Left renal cortex interstitium (tissue), 4 donors: ENCODE measurements at regions not wholly inside any gene's neighbourhood (a gene's known extent, or its start where the extent isn't known, plus 50 kb on each side); places are given as distances from the start of the nearest gene placed in this dataset.

ENCODE experiments used
- DNase-seq, 4 donors: peaks; one replicate each; pipeline ENCODE4 v3.0.0-alpha.2; 2013; ENCODE audit warnings: low read depth in 4 of 4, low spot score in 2 of 4, missing footprints in 1 of 4

GRCh38 chr13:112240076-112240475 lies 136.1 kb upstream of the SPACA7 start:
- no peak for DNase-seq

DNA sequence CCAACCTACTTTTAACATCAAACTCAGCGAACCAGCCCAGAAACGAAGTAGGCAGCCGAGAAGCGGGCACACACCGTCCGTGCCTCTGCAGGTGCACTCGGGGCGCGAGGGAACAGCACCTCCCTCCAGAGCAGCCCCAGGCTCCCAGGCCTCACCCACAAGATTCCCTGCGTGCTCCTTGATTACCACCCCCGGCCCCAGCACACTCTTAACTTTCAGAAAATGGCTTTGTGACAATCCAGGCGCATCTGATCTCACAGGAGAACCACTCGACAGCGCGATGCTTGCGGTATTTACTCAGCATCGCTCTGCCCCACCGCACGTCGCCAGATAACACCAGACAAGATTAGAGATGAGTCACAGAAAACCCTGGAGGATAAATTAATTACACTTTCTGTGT lies 134.9 kb upstream of the SPACA7 start:
- DNase-seq, result no peak

GRCh38 chr13:112242777-112243176 lies 133.4 kb upstream of the SPACA7 start:
- no peak for DNase-seq

DNA sequence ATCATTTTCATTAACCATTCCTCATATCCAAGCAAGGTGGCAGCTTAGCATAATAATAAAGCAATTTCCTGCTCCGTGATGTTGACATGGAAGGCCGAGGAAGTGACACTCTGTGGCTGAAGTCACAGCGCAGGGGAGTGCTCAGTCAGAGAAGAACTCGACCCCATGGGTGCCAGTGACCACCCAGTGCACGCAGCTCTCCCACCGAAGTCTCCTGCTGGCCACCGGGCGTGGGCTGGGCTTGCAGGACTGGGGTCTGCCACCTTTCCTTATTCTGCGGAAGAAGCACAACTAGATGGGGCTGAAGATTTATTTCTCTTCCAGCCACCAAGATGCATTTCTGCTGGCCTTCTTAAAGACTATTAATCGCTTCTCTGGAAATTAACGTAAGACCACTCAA lies 132.1 kb upstream of the SPACA7 start:
- no peak for DNase-seq

GRCh38 chr13:112244495-112245177 lies 131.5 kb upstream of the SPACA7 start:
- DNase-seq, result no peak

DNA sequence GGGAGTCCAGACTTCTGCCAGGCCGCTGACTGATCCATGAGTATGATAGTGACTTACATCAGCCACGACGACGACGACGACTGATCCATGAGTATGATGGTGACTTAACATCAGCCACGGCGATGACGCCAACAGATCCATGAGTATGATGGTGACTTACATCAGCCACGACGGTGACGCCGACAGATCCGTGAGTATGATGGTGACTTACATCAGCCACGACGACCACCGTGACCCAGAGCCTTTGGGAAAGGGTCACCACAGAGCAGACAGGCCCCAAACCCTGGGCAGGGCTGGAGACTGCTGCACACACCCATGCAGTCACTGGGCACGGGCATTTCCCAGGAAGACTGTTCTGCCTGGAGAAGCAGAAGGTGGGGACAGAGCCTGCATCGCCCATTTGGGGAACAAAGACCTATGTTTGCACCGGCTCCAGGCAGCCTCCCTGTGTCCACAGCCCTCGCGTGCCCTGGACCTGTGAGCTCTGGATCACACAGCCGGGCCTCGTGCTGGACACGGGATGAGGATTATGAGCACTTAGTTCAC lies 130.9 kb upstream of the SPACA7 start:
- no peak for DNase-seq

GRCh38 chr13:112245989-112246388 lies 130.2 kb upstream of the SPACA7 start:
- no peak for DNase-seq

DNA sequence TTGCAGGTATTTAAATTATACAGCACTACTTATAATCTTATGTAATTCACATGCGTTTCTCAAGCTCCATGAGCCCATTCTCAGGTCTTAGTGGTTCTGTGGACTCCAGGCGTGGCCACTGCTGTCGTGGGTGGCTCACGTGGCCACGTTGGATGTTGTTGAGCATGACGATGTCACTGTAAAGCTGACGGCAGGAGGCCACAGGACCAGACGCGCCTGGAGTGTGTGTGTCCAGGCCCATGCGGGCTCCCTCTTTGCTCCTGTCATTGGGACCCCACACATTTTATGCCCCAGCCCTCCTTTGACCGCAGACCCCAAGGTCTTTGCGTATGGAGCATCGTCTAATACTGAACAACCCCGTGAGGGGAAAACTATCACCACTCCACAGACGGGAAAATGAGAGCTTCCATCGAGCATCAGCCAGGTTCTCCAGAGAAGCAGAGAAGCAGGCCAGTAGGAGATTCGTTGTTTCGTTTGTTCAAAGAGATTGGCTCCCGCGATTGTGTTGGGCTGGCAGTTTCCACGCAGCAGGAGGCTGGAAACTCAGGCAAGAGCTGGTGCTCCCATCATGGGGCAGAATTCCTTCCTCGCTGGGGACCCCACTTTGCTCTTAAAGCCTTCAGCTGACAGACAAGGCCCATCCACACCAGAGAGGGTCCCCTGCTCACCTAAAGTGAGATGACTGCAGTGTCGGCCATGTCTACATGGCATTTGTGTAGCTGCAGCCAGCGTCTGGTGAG lies 129.3 kb upstream of the SPACA7 start:
- no peak for DNase-seq

DNA sequence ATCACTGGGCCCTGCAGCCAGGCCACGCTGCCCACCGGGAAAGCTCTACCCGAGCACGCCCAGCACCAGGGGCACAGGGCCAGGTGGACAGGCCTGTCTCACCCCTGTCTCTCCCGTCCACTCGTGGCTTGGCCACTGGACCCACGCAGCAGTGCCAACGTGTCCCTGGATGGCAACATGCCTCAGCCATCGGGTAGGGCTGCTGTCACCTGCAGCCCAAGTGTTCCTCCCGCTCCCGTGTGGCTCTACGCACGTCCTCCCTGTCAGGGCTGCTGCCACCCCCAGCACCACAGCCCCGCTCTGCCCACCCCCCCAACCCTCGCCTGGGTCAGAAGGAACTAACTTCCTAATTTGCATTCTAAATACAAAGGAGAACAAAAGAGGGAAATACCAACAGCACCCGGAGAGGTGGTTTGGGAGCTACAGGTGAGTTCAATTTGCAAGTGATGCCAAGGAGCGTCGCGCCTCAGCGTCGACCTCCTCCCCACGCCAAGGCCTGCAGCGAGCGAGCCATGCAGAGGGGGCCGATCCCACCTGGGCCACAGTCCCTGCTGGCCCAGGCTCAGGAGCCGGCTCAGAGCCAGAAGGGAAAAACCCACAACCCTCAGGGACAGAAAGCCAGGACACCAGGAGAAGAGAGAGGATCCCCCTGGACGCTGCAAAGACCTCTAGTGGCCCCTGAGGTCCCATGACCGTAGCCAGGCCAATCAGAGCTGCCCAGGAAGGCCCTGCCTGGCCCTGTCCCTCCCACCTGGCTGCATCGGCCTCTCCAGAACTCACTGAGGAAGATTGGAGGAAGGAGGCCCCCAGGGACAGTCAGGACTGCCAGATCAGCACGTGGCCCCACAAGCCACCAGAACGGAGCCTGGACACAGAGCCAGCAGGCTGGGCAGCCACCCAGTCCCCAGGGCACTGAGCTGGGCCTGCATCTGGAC lies 128.4 kb upstream of the SPACA7 start:
- DNase-seq, result no peak

- no peak for DNase-seq
Measured at GRCh38 chr13:112248406-112248760, 127.8 kb upstream of the SPACA7 start.

- DNase-seq, result no peak
Measured at GRCh38 chr13:112248862-112249592, 127.1 kb upstream of the SPACA7 start.

- DNase-seq, result no peak
Measured at GRCh38 chr13:112249644-112250610, 126.2 kb upstream of the SPACA7 start.

GRCh38 chr13:112250788-112251445 lies 125.2 kb upstream of the SPACA7 start:
- DNase-seq, result no peak

GRCh38 chr13:112251930-112252585 lies 124.1 kb upstream of the SPACA7 start:
- no peak for DNase-seq

GRCh38 chr13:112252804-112253590 lies 123.2 kb upstream of the SPACA7 start:
- no peak for DNase-seq

DNA sequence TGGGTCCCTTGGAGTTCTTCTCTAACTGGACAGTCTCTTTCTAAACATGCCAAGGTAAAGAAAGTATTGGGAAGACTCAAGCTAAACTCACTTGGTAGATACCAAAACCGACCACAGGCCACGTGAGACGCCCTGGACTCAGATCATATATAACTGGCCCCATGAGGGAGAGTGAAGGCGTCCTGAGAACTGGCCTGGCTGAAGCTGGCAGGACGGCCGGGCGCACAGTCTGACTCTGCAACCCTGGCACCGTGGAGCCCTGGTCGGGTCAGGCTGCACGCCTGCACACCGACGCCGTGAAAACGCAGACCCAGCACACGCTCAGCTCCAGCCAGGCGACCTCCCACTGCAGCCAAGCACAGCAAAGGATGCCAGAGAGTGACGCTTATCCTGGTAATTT lies 122.5 kb upstream of the SPACA7 start:
- DNase-seq, result no peak

- DNase-seq, result no peak
Measured at GRCh38 chr13:112254061-112254818, 121.9 kb upstream of the SPACA7 start.
